ENCODE measurements at regions not wholly inside any gene's neighbourhood (a gene's known extent, or its start where the extent isn't known, plus 50 kb on each side); places are given as distances from the start of the nearest gene placed in this dataset.

- Histone ChIP-seq H3K27ac (ENCODE audit: low read depth, low read length) (no peak overlapping the region), H3K9me3 (ENCODE audit: control insufficient read depth in 5 of 5, low read length in 5 of 5) (no peaks in the 10 kb centered on the region), H3K4me1 (ENCODE audit: control insufficient read depth in 5 of 5, insufficient read depth in 5 of 5, low read length in 5 of 5) (no peaks in the 10 kb centered on the region), H3K36me3 (ENCODE audit: control insufficient read depth in 5 of 5, insufficient read depth in 5 of 5, low read length in 5 of 5) (no peaks in the 10 kb centered on the region), H3K27me3 (ENCODE audit: control insufficient read depth in 5 of 5, insufficient read depth in 4 of 5, low read length in 5 of 5) (no peaks in the 10 kb centered on the region), H3K4me3 (ENCODE audit: low read depth in 1 of 5, low read length in 5 of 5) (no peak overlapping the region), H3K9ac (ENCODE audit: low read length in 5 of 5) (no peak overlapping the region)
These were observed 1258.9 kb downstream of the EFNB2 start for GRCh38 chr13:105276571-105276970.

DNA sequence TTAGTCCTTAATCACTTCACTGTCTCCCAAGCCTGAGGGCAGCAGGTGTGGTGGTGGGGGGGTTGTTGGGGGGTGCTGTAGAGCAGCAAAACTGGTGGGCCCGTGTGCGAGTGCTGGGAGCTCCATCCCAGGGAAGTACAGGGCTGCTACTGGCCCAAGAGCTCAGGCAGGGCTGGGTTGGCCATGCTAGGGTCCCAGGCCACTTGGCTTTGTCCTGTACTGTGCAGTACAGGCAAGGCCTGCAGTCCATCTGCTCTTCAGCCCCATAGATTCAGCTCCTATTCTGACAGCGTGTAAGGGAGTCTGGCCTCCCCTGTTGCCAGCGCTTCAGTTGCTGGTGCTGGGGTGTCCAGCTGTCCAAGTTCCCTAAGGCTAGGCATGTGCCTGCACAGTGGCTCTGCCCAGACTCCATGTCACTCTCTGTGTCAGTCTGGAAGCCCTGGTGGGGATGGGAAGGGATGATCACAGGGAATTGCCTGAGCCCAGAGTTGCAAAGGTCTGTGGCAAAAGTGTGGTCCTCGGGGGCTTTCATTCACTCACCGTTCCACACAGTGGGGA, 1261.7 kb downstream of the EFNB2 start:
- H3K9me3 ChIP-seq (ENCODE audit: control insufficient read depth in 5 of 5, low read length in 5 of 5), result no peaks in the 10 kb centered on the region

DNA sequence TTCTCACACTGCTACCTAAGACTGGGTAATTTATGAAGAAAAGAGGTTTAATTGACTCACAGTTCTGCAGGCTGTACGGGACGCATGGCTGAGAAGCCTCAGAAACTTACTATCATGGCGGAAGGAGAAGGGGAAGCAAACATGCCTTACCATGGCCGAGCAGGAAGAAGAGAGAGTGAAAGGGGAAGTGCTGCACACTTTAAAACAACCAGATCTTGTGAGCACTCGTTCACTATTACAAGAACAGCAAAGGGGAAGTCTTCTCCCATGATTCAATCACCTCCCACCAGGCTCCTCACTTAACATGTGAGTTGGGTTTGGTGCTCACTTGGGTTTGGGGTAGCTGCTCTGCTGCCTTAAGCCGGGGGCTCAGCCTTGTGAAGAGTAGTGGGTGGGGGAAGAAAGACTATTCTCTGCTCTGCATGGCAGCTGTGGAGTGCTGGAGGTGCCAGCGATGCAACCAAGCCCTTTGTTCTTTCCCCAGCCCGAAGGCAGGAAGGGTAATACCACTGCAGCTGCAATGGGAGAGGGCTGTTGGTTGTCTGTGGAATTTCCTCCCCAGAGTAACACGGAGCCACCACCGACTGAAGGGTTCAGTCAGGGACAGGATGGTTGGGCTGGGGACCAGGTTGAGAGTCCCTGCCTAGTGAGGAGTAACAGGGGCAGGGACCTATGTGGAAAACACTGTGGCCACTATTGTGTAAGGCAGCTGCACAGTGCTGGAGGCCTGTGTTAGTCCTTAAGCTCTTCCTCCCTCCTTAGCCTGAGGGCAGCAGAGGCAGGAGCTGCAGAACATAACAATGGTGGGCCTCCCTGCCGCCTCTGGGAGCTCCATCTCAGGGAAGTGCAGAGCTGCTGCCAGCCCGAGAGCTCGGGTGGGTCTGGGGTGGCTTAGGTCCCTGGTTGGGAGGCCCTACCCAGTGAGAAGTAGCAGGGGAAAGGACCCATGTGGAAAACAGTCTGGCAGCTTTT, 1262.5 kb downstream of the EFNB2 start:
- H3K27me3 ChIP-seq (ENCODE audit: control insufficient read depth in 5 of 5, insufficient read depth in 4 of 5, low read length in 5 of 5), result no peaks in the 10 kb centered on the region
- no peak overlapping the region for H3K9ac ChIP-seq (ENCODE audit: low read length in 5 of 5)
- no peak overlapping the region for H3K27ac ChIP-seq (ENCODE audit: low read depth, low read length)
- no peak overlapping the region for H3K4me3 ChIP-seq (ENCODE audit: low read depth in 1 of 5, low read length in 5 of 5)
- H3K9me3 ChIP-seq (ENCODE audit: control insufficient read depth in 5 of 5, low read length in 5 of 5), result no peaks in the 10 kb centered on the region
- H3K36me3 ChIP-seq (ENCODE audit: control insufficient read depth in 5 of 5, insufficient read depth in 5 of 5, low read length in 5 of 5), result no peaks in the 10 kb centered on the region
- no peaks in the 10 kb centered on the region for H3K4me1 ChIP-seq (ENCODE audit: control insufficient read depth in 5 of 5, insufficient read depth in 5 of 5, low read length in 5 of 5)

More for the DNA sequence above, 1261.7 kb downstream of the EFNB2 start:
- Histone ChIP-seq H3K9ac (ENCODE audit: low read length in 5 of 5) (no peak overlapping the region), H3K27ac (ENCODE audit: low read depth, low read length) (no peak overlapping the region), H3K27me3 (ENCODE audit: control insufficient read depth in 5 of 5, insufficient read depth in 4 of 5, low read length in 5 of 5) (no peaks in the 10 kb centered on the region), H3K4me1 (ENCODE audit: control insufficient read depth in 5 of 5, insufficient read depth in 5 of 5, low read length in 5 of 5) (no peaks in the 10 kb centered on the region), H3K4me3 (ENCODE audit: low read depth in 1 of 5, low read length in 5 of 5) (no peak overlapping the region), H3K36me3 (ENCODE audit: control insufficient read depth in 5 of 5, insufficient read depth in 5 of 5, low read length in 5 of 5) (no peaks in the 10 kb centered on the region)

DNA sequence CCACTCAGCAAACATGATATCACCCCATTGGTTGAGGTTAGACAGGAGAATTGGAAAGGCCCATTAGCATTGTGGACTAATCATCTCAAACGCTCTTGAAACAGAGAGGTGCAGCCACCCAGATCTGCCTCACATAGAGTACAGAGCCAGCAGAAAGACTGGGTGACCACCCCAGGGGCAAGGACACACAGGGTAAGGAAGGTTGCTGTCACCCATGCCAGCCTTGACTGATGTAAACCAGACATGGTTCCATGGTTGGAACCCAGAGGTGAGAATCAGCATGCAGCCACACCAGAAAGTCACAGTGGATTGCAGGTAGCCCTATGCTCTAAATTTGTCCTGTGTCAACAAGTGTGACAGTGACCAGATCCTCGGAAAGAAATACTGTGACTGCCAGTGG, 1268.8 kb downstream of the EFNB2 start:
- no peaks in the 10 kb centered on the region for H3K36me3 ChIP-seq (ENCODE audit: control insufficient read depth in 5 of 5, insufficient read depth in 5 of 5, low read length in 5 of 5)
- H3K9ac ChIP-seq (ENCODE audit: low read length in 5 of 5), result no peak overlapping the region
- H3K4me1 ChIP-seq (ENCODE audit: control insufficient read depth in 5 of 5, insufficient read depth in 5 of 5, low read length in 5 of 5), result no peaks in the 10 kb centered on the region
- H3K27me3 ChIP-seq (ENCODE audit: control insufficient read depth in 5 of 5, insufficient read depth in 4 of 5, low read length in 5 of 5), result no peaks in the 10 kb centered on the region
- H3K9me3 ChIP-seq (ENCODE audit: control insufficient read depth in 5 of 5, low read length in 5 of 5), result no peaks in the 10 kb centered on the region
- no peak overlapping the region for H3K4me3 ChIP-seq (ENCODE audit: low read depth in 1 of 5, low read length in 5 of 5)
- no peak overlapping the region for H3K27ac ChIP-seq (ENCODE audit: low read depth, low read length)

GRCh38 chr13:105262579-105262978, 1272.9 kb downstream of the EFNB2 start:
- H3K27ac ChIP-seq (ENCODE audit: low read depth, low read length), result no peak overlapping the region
- no peaks in the 10 kb centered on the region for H3K9me3 ChIP-seq (ENCODE audit: control insufficient read depth in 5 of 5, low read length in 5 of 5)
- no peak overlapping the region for H3K4me3 ChIP-seq (ENCODE audit: low read depth in 1 of 5, low read length in 5 of 5)
- no peaks in the 10 kb centered on the region for H3K27me3 ChIP-seq (ENCODE audit: control insufficient read depth in 5 of 5, insufficient read depth in 4 of 5, low read length in 5 of 5)
- no peak overlapping the region for H3K9ac ChIP-seq (ENCODE audit: low read length in 5 of 5)
- no peaks in the 10 kb centered on the region for H3K36me3 ChIP-seq (ENCODE audit: control insufficient read depth in 5 of 5, insufficient read depth in 5 of 5, low read length in 5 of 5)
- no peaks in the 10 kb centered on the region for H3K4me1 ChIP-seq (ENCODE audit: control insufficient read depth in 5 of 5, insufficient read depth in 5 of 5, low read length in 5 of 5)

DNA sequence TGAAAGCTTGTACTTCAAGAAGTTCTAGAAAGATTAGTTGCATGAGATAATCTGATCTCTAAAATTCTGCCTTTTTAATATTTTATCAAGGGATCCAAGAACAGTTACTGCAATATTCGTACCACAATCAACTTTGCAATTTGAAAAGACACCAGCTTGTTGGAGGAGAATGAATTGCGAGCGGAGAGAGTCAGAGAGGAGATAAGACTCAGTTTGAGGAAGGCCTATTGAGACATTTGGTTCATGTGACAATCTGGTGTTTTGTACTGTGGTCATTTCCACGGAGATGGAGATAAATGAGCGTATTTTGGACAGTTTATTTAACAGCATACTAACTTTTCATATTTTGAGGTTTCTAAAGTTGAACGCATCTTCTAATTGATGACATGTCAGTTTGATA, 1276.0 kb downstream of the EFNB2 start:
- no peaks in the 10 kb centered on the region for H3K36me3 ChIP-seq (ENCODE audit: control insufficient read depth in 5 of 5, insufficient read depth in 5 of 5, low read length in 5 of 5)
- H3K9ac ChIP-seq (ENCODE audit: low read length in 5 of 5), result no peak overlapping the region
- no peak overlapping the region for H3K4me3 ChIP-seq (ENCODE audit: low read depth in 1 of 5, low read length in 5 of 5)

GRCh38 chr13:105255472-105255871, 1280.0 kb downstream of the EFNB2 start:
- H3K27ac ChIP-seq (ENCODE audit: low read depth, low read length), result no peak overlapping the region
- H3K4me1 ChIP-seq (ENCODE audit: control insufficient read depth in 5 of 5, insufficient read depth in 5 of 5, low read length in 5 of 5), result no peaks in the 10 kb centered on the region
- H3K4me3 ChIP-seq (ENCODE audit: low read depth in 1 of 5, low read length in 5 of 5), result no peak overlapping the region
- peaks cover 0 to under 1% (median 0%) of the 10 kb centered on the region in 5 donors for H3K9me3 ChIP-seq (ENCODE audit: control insufficient read depth in 5 of 5, low read length in 5 of 5)
- H3K9ac ChIP-seq (ENCODE audit: low read length in 5 of 5), result no peak overlapping the region
- no peaks in the 10 kb centered on the region for H3K27me3 ChIP-seq (ENCODE audit: control insufficient read depth in 5 of 5, insufficient read depth in 4 of 5, low read length in 5 of 5)
- H3K36me3 ChIP-seq (ENCODE audit: control insufficient read depth in 5 of 5, insufficient read depth in 5 of 5, low read length in 5 of 5), result no peaks in the 10 kb centered on the region

More for the DNA sequence above, 1276.0 kb downstream of the EFNB2 start:
- Histone ChIP-seq H3K27me3 (ENCODE audit: control insufficient read depth in 5 of 5, insufficient read depth in 4 of 5, low read length in 5 of 5) (no peaks in the 10 kb centered on the region), H3K4me1 (ENCODE audit: control insufficient read depth in 5 of 5, insufficient read depth in 5 of 5, low read length in 5 of 5) (no peaks in the 10 kb centered on the region), H3K27ac (ENCODE audit: low read depth, low read length) (no peak overlapping the region), H3K9me3 (ENCODE audit: control insufficient read depth in 5 of 5, low read length in 5 of 5) (no peaks in the 10 kb centered on the region)

GRCh38 chr13:105251293-105251692, 1284.2 kb downstream of the EFNB2 start:
- Histone ChIP-seq H3K27me3 (ENCODE audit: control insufficient read depth in 5 of 5, insufficient read depth in 4 of 5, low read length in 5 of 5) (no peaks in the 10 kb centered on the region), H3K4me1 (ENCODE audit: control insufficient read depth in 5 of 5, insufficient read depth in 5 of 5, low read length in 5 of 5) (no peaks in the 10 kb centered on the region), H3K4me3 (ENCODE audit: low read depth in 1 of 5, low read length in 5 of 5) (no peak overlapping the region), H3K27ac (ENCODE audit: low read depth, low read length) (no peak overlapping the region), H3K9ac (ENCODE audit: low read length in 5 of 5) (no peak overlapping the region), H3K9me3 (ENCODE audit: control insufficient read depth in 5 of 5, low read length in 5 of 5) (peaks cover 0 to 4% (median 0%) of the 10 kb centered on the region in 5 donors), H3K36me3 (ENCODE audit: control insufficient read depth in 5 of 5, insufficient read depth in 5 of 5, low read length in 5 of 5) (no peaks in the 10 kb centered on the region)

DNA sequence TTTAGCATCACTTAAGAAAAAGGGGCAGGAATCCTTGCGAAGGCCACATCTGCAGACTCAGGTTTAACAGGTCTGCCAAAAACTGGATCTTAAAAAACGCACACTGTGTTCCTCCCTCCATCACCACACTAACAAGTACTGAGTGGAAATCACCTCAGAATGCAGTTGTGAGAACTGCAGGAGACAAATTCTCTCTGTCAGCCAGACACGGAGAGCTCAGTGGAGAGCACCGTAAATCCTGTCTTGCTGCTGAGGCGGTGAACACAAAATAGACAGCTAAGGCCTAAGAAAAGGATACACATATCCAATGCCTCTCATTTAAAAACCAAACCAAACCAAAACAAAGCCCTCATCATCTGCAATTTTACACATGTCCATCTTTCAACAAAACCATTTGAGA, 1287.6 kb downstream of the EFNB2 start:
- H3K9me3 ChIP-seq (ENCODE audit: control insufficient read depth in 5 of 5, low read length in 5 of 5), result peaks cover 0 to 6% (median 0%) of the 10 kb centered on the region in 5 donors
- no peak overlapping the region for H3K9ac ChIP-seq (ENCODE audit: low read length in 5 of 5)
- H3K4me3 ChIP-seq (ENCODE audit: low read depth in 1 of 5, low read length in 5 of 5), result no peak overlapping the region
- no peaks in the 10 kb centered on the region for H3K4me1 ChIP-seq (ENCODE audit: control insufficient read depth in 5 of 5, insufficient read depth in 5 of 5, low read length in 5 of 5)
- no peak overlapping the region for H3K27ac ChIP-seq (ENCODE audit: low read depth, low read length)
- no peaks in the 10 kb centered on the region for H3K27me3 ChIP-seq (ENCODE audit: control insufficient read depth in 5 of 5, insufficient read depth in 4 of 5, low read length in 5 of 5)
- H3K36me3 ChIP-seq (ENCODE audit: control insufficient read depth in 5 of 5, insufficient read depth in 5 of 5, low read length in 5 of 5), result no peaks in the 10 kb centered on the region

DNA sequence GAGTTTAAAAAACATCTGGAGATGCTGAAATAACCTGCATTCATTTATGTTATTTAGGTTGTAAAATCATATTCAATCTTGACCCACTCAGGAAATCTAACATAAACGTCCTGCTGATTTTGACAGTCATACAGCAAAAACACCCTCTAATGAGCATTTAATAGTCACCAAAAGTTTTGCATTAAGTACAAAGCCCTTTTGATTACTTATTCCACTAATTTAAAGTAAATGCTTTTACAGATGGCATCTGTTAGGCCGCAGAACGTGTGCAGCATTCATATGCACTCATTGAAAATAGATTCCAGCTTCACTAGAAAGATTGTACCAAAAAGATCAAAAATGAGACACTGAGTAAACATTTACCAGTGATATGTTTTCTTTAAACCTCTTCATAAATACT, 1295.1 kb downstream of the EFNB2 start:
- no peak overlapping the region for H3K4me3 ChIP-seq (ENCODE audit: low read depth in 1 of 5, low read length in 5 of 5)
- H3K9me3 ChIP-seq (ENCODE audit: control insufficient read depth in 5 of 5, low read length in 5 of 5), result peaks cover 0 to 6% (median 0%) of the 10 kb centered on the region in 5 donors
- no peak overlapping the region for H3K27ac ChIP-seq (ENCODE audit: low read depth, low read length)
- H3K27me3 ChIP-seq (ENCODE audit: control insufficient read depth in 5 of 5, insufficient read depth in 4 of 5, low read length in 5 of 5), result no peaks in the 10 kb centered on the region
- H3K4me1 ChIP-seq (ENCODE audit: control insufficient read depth in 5 of 5, insufficient read depth in 5 of 5, low read length in 5 of 5), result no peaks in the 10 kb centered on the region
- H3K9ac ChIP-seq (ENCODE audit: low read length in 5 of 5), result no peak overlapping the region
- no peaks in the 10 kb centered on the region for H3K36me3 ChIP-seq (ENCODE audit: control insufficient read depth in 5 of 5, insufficient read depth in 5 of 5, low read length in 5 of 5)

Data from subcutaneous abdominal adipose tissue (tissue), 5 donors.